HCT116 (cell line): ENCODE measurements at regions not wholly inside any gene's neighbourhood (a gene's known extent, or its start where the extent isn't known, plus 50 kb on each side); places are given as distances from the start of the nearest gene placed in this dataset.

Experiments used
- ATAC-seq: fragments of 200-7000 bp; cut with Tn5 transposase; 2 replicates; pipeline ENCODE4 v1.9.1; 2020; ENCODE audit warnings: mild to moderate bottlenecking, moderate library complexity
- BruUV-seq: library from RNA; stranded (reverse); fragments of 400-500 nt; replicated peaks from 2 replicates; lab custom pipeline; 2021; lab: Mats Ljungman, UMichigan
- CTCF ChIA-PET: fragments of 300-600 bp; sonication (Branson Sonifier 250); formaldehyde crosslinking; loops from one replicate; lab custom pipeline; 2021; ENCODE audit warnings: antibody characterized with exemption; lab: Charles Lee
- POLR2A ChIA-PET: fragments of 300-600, 350-600 bp; sonication (Branson Sonifier 250); formaldehyde crosslinking; loops from one replicate; lab custom pipeline; 2021; ENCODE audit warnings: antibody characterized with exemption; lab: Charles Lee
- RAD21 ChIA-PET, 2 experiments: fragments of 300-600 bp; sonication (Branson Sonifier 250); formaldehyde crosslinking; loops; one replicate each; lab custom pipeline; 2023; ENCODE audit warnings: low total read pairs in 2 of 2; ENCODE audit not compliant: uncharacterized antibody in 2 of 2, unreplicated experiment in 2 of 2, low non-redundant PET in 1 of 2; lab: Charles Lee
- DNase-seq: peaks from one replicate; pipeline ENCODE4 v3.0.0-alpha.2; 2010; ENCODE audit warnings: low read depth, low spot score
- H2AFZ ChIP-seq: fragments of 200-600 bp; shearing (Covaris generic), sonication (generic); 2 replicates; pipeline ENCODE4 v1.6.1; 2017; ENCODE audit warnings: low read depth, mixed run types, mixed read lengths, antibody characterized with exemption, low read length; ENCODE audit not compliant: poor library complexity, severe bottlenecking
- H3K27ac ChIP-seq: 2 replicates; pipeline ENCODE4 v1.5.1; 2012; ENCODE audit warnings: low read depth, low read length
- H3K27me3 ChIP-seq: fragments of 200-600 bp; sonication (generic); 2 replicates; pipeline ENCODE4 v1.6.1; 2016; ENCODE audit warnings: mixed run types, low read length, mixed read lengths; ENCODE audit not compliant: insufficient read depth
- H3K36me3 ChIP-seq, 2 experiments: fragments of 200-500 bp in 1 of 2; fragments of 200-600 bp in 1 of 2; sonication (Bioruptor generic) in 1 of 2; sonication (generic) in 1 of 2; 2 replicates each; pipeline versions ENCODE4 v1.5.1 to v1.6.1; 2014 to 2016; ENCODE audit warnings: low read length in 2 of 2, inconsistent platforms in 1 of 2, mixed read lengths in 1 of 2, mixed run types in 1 of 2; ENCODE audit not compliant: insufficient read depth in 2 of 2, control insufficient read depth in 1 of 2
- H3K4me1 ChIP-seq, 2 experiments: fragments of 200-600 bp in 1 of 2; sonication (generic) in 1 of 2; 2 replicates each; pipeline versions ENCODE4 v1.5.1 to v1.6.1; 2012 to 2017; ENCODE audit warnings: low read length in 2 of 2, inconsistent platforms in 1 of 2, mild to moderate bottlenecking in 1 of 2, mixed read lengths in 1 of 2, mixed run types in 1 of 2, moderate library complexity in 1 of 2; ENCODE audit not compliant: insufficient read depth in 2 of 2, control insufficient read depth in 1 of 2
- H3K4me2 ChIP-seq: fragments of 200-600 bp; sonication (generic); 2 replicates; pipeline ENCODE4 v1.6.1; 2017; ENCODE audit warnings: mixed run types, low read length, mixed read lengths
- H3K4me3 ChIP-seq, 2 experiments: fragments of 200-600 bp in 1 of 2; sonication (generic) in 1 of 2; replicated peaks in 1 of 2; 2 replicates each; pipeline ENCODE4 v1.5.1; 2011 to 2016; ENCODE audit warnings: low read length in 2 of 2, control low read depth in 1 of 2, low read depth in 1 of 2, mild to moderate bottlenecking in 1 of 2, mixed read lengths in 1 of 2, mixed run types in 1 of 2
- H3K79me2 ChIP-seq: fragments of 200-600 bp; sonication (generic); 2 replicates; pipeline ENCODE4 v1.6.1; 2017; ENCODE audit warnings: mild to moderate bottlenecking, mixed run types, low read length, moderate library complexity, mixed read lengths; ENCODE audit not compliant: insufficient read depth
- H3K9ac ChIP-seq: fragments of 200-600 bp; sonication (generic); 2 replicates; pipeline ENCODE4 v1.6.1; 2016; ENCODE audit warnings: low read length, mixed read lengths
- H3K9me2 ChIP-seq: fragments of 200-600 bp; sonication (generic), shearing (Covaris generic); 2 replicates; pipeline ENCODE4 v1.6.1; 2017; ENCODE audit warnings: mixed run types, mild to moderate bottlenecking, moderate library complexity; ENCODE audit not compliant: insufficient read depth
- H3K9me3 ChIP-seq, 2 experiments: fragments of 200-500 bp in 1 of 2; fragments of 200-600 bp in 1 of 2; sonication (Bioruptor generic) in 1 of 2; sonication (generic) in 1 of 2; 2 replicates each; pipeline ENCODE4 v1.6.1; 2014 to 2017; ENCODE audit warnings: low read length in 2 of 2, mixed read lengths in 2 of 2, inconsistent platforms in 1 of 2, low read depth in 1 of 2, mild to moderate bottlenecking in 1 of 2, mixed run types in 1 of 2, moderate library complexity in 1 of 2; ENCODE audit not compliant: control insufficient read depth in 1 of 2, insufficient read depth in 1 of 2
- H4K20me1 ChIP-seq: fragments of 200-600 bp; sonication (generic), shearing (Covaris generic); 2 replicates; pipeline ENCODE4 v1.6.1; 2017; ENCODE audit warnings: mixed run types, mild to moderate bottlenecking, moderate library complexity; ENCODE audit not compliant: insufficient read depth
- CBX3 ChIP-seq: IDR thresholded peaks from 2 replicates; pipeline ENCODE4 v1.6.1; 2012; ENCODE audit warnings: low read depth
- CEBPB ChIP-seq: IDR thresholded peaks from 2 replicates; pipeline ENCODE4 v1.6.1; 2012; ENCODE audit warnings: low read depth
- EGR1 ChIP-seq: IDR thresholded peaks from 2 replicates; pipeline ENCODE4 v1.6.1; 2012; ENCODE audit warnings: low read depth
- ELF1 ChIP-seq: IDR thresholded peaks from 2 replicates; pipeline ENCODE4 v1.6.1; 2012; ENCODE audit warnings: low read depth, borderline replicate concordance
- EZH2 ChIP-seq: fragments of 200-600 bp; sonication (generic); IDR thresholded peaks from 2 replicates; pipeline ENCODE4 v1.6.1; 2017; ENCODE audit warnings: antibody characterized with exemption, mixed run types
- EZH2phosphoT487 ChIP-seq: fragments of 200-600 bp; IDR thresholded peaks from 2 replicates; pipeline ENCODE4 v1.6.1; 2018; ENCODE audit warnings: antibody characterized with exemption, borderline replicate concordance
- FOSL1 ChIP-seq: IDR thresholded peaks from 2 replicates; pipeline ENCODE4 v1.6.1; 2012; ENCODE audit warnings: low read depth
- POLR2A ChIP-seq: IDR thresholded peaks from 2 replicates; pipeline ENCODE4 v1.7.0; 2011; ENCODE audit warnings: borderline replicate concordance; ENCODE audit not compliant: insufficient read depth, insufficient read length; ENCODE audit errors: extremely low read depth
- POLR2AphosphoS5 ChIP-seq: IDR thresholded peaks from 2 replicates; pipeline ENCODE4 v1.6.1; 2011; ENCODE audit warnings: mild to moderate bottlenecking, low read depth, low read length, moderate library complexity
- YY1 ChIP-seq: IDR thresholded peaks from 2 replicates; pipeline ENCODE4 v1.6.1; 2011; ENCODE audit warnings: low read length, low read depth, moderate library complexity, mild to moderate bottlenecking; ENCODE audit not compliant: insufficient replicate concordance; ENCODE audit errors: extremely low read depth
- ZFX ChIP-seq: fragments of 450-650 bp; IDR thresholded peaks from 2 replicates; pipeline ENCODE4 v1.6.1; 2017
- ZNF274 ChIP-seq: fragments of 200-500 bp; sonication (Bioruptor generic); IDR thresholded peaks from 2 replicates; pipeline ENCODE4 v1.6.1; 2014; ENCODE audit warnings: mild to moderate bottlenecking, low read depth, low read length, inconsistent platforms
- intact Hi-C: fragments of 100-400 bp; cut with micrococcal nuclease; formaldehyde crosslinking; loops from 2 replicates; pipeline ENCODE4 v1.10.0; 2022
- TF ChIP-seq, protein P1 (sequence below), 3 experiments: fragments of 200-600 bp in 1 of 3; sonication (generic) in 1 of 3; IDR thresholded peaks in 2 of 3; conservative IDR thresholded peaks in 1 of 3; 2 replicates each; pipeline ENCODE4 v1.5.1; 2012 to 2017; ENCODE audit warnings: low read depth in 2 of 3, low read length in 2 of 3, antibody characterized with exemption in 1 of 3, borderline replicate concordance in 1 of 3, control low read depth in 1 of 3, mild to moderate bottlenecking in 1 of 3, mixed read lengths in 1 of 3, mixed run types in 1 of 3, moderate library complexity in 1 of 3; ENCODE audit not compliant: insufficient read depth in 1 of 3
- TF ChIP-seq, protein P2 (sequence below): IDR thresholded peaks from 2 replicates; pipeline ENCODE4 v1.6.1; 2012

DNA sequence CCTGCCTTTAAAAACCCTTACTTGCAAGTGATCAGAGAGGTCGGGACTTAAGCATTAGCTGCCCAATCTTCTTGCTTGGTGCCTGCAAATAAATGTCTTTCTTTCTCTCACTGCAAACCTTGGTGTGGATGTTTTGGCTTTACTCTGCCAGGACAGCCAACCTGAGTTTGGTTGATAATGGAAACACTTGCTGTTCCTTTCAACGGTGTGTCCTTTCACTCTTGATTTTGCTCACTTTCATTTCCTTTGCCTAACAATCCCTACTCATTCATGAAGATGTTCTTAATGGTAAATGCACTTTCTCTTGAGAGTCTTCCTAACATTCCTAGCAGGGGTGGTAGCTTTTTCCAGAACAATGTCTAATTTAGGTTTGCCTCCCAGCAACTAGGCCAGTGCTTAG lies 366.2 kb downstream of the HRH4 start (continued):
- TF ChIP-seq EZH2phosphoT487 (no peak), CEBPB (no peak), YY1 (no peak), CBX3 (no peak), FOSL1 (no peak), POLR2A (no peak)

DNA sequence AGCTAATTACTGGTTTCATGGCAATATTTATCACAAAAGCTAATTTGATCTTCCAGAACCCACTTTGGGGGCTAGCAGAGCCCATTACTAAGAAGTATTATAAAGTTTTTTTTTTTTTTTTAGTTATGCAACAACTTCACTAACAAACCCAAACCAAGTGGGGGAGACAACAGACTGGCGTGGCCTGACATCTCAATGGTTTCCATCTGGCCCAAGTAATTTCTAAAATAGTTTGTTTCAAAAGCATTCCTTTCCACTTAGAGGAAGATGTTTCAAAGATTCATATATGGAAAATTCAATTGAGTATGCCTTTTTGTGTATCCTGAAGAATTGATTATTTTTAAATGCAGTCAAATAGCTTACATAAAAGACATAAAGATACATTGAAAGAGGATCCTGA lies 367.1 kb downstream of the HRH4 start:
- Histone ChIP-seq H2AFZ (no peak overlapping the region), H3K9me2 (no peaks in the 10 kb centered on the region), H3K4me3 (no peak overlapping the region), H4K20me1 (no peaks in the 10 kb centered on the region), H3K9me3 (no peaks in the 10 kb centered on the region), H3K9ac (no peak overlapping the region), H3K36me3 (no peaks in the 10 kb centered on the region)
- RAD21 ChIA-PET: no interaction called here
- no TSS peak for BruUV-seq
- ATAC-seq: no peak
- intact Hi-C loops: no loop called here
- POLR2A ChIA-PET: no interaction called here
- TF ChIP-seq EGR1 (no peak), ZNF274 (no peak), CEBPB (no peak), FOSL1 (no peak), EZH2 (no peak), ZFX (no peak), POLR2AphosphoS5 (no peak), ELF1 (no peak)
- TF ChIP-seq, protein P1, sequence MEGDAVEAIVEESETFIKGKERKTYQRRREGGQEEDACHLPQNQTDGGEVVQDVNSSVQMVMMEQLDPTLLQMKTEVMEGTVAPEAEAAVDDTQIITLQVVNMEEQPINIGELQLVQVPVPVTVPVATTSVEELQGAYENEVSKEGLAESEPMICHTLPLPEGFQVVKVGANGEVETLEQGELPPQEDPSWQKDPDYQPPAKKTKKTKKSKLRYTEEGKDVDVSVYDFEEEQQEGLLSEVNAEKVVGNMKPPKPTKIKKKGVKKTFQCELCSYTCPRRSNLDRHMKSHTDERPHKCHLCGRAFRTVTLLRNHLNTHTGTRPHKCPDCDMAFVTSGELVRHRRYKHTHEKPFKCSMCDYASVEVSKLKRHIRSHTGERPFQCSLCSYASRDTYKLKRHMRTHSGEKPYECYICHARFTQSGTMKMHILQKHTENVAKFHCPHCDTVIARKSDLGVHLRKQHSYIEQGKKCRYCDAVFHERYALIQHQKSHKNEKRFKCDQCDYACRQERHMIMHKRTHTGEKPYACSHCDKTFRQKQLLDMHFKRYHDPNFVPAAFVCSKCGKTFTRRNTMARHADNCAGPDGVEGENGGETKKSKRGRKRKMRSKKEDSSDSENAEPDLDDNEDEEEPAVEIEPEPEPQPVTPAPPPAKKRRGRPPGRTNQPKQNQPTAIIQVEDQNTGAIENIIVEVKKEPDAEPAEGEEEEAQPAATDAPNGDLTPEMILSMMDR (IDR thresholded peaks at IDR 0.05 in 2 of 3, conservative IDR thresholded peaks at IDR 0.05 in 1 of 3; ENCODE audit: borderline replicate concordance in 1 of 3, insufficient read depth in 1 of 3, low read depth in 2 of 3, low read length in 2 of 3): no peak
- TF ChIP-seq, protein P2, sequence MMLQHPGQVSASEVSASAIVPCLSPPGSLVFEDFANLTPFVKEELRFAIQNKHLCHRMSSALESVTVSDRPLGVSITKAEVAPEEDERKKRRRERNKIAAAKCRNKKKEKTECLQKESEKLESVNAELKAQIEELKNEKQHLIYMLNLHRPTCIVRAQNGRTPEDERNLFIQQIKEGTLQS: no peak
- TF ChIP-seq, all 23 proteins: peak for 0
- Histone ChIP-seq H3K79me2 (no peaks in the 10 kb centered on the region), H3K4me1 (no peaks in the 10 kb centered on the region), H3K27me3 (peaks cover 29% of the 10 kb centered on the region), H3K27ac (no peak overlapping the region), H3K4me2 (no peak overlapping the region)
- CTCF ChIA-PET: no interaction called here
- no peak for DNase-seq
